BE2C (cell line): ENCODE measurements at regions not wholly inside any gene's neighbourhood (a gene's known extent, or its start where the extent isn't known, plus 50 kb on each side); places are given as distances from the start of the nearest gene placed in this dataset.

Experiments used
- DNase-seq: peaks from one replicate; pipeline ENCODE4 v3.0.0-alpha.2; 2020
- H3K27me3 ChIP-seq: fragments of 250-450 bp; sonication (Bioruptor Pico); 2 replicates; pipeline ENCODE4 v1.5.1; 2020; ENCODE audit warnings: mild to moderate bottlenecking
- H3K36me3 ChIP-seq: fragments of 250-450 bp; sonication (Bioruptor Pico); 2 replicates; pipeline ENCODE4 v1.5.1; 2020; ENCODE audit warnings: mild to moderate bottlenecking
- H3K4me1 ChIP-seq: fragments of 250-450 bp; sonication (Bioruptor Pico); 2 replicates; pipeline ENCODE4 v1.5.1; 2020
- H3K4me3 ChIP-seq: 2 replicates; pipeline ENCODE4 v1.5.1; 2011; ENCODE audit warnings: low read depth, low read length
- H3K9me3 ChIP-seq: fragments of 250-450 bp; sonication (Bioruptor Pico); 2 replicates; pipeline ENCODE4 v1.5.1; 2020
- CTCF ChIP-seq: IDR thresholded peaks from 2 replicates; pipeline ENCODE4 v1.5.1; 2012; ENCODE audit warnings: mild to moderate bottlenecking, low read depth, low read length

- Histone ChIP-seq H3K4me3 (no peak overlapping the region), H3K4me1 (no peaks in the 10 kb centered on the region), H3K27me3 (no peaks in the 10 kb centered on the region), H3K9me3 (no peaks in the 10 kb centered on the region), H3K36me3 (no peaks in the 10 kb centered on the region)
- no peak for DNase-seq
- no peak for TF ChIP-seq CTCF
These were observed 149.2 kb upstream of the KCNK2 start for GRCh38 chr1:214933375-214933774.

- Histone ChIP-seq H3K27me3 (no peaks in the 10 kb centered on the region), H3K4me1 (no peaks in the 10 kb centered on the region), H3K4me3 (no peak overlapping the region), H3K9me3 (no peaks in the 10 kb centered on the region), H3K36me3 (no peaks in the 10 kb centered on the region)
- no peak for DNase-seq
- TF ChIP-seq CTCF, result no peak
These were observed 148.5 kb upstream of the KCNK2 start for GRCh38 chr1:214934045-214934444.

GRCh38 chr1:214935258-214935657, 147.3 kb upstream of the KCNK2 start:
- H3K9me3 ChIP-seq, result no peaks in the 10 kb centered on the region
- H3K4me1 ChIP-seq, result no peaks in the 10 kb centered on the region
- H3K4me3 ChIP-seq, result no peak overlapping the region
- no peak for TF ChIP-seq CTCF
- no peak for DNase-seq
- no peaks in the 10 kb centered on the region for H3K36me3 ChIP-seq
- H3K27me3 ChIP-seq, result no peaks in the 10 kb centered on the region

- TF ChIP-seq CTCF, result no peak
- no peaks in the 10 kb centered on the region for H3K9me3 ChIP-seq
- H3K4me1 ChIP-seq, result no peaks in the 10 kb centered on the region; the same call in 1 of the 2 replicates
- no peaks in the 10 kb centered on the region for H3K27me3 ChIP-seq
- no peak overlapping the region for H3K4me3 ChIP-seq
- DNase-seq, result no peak
- no peaks in the 10 kb centered on the region for H3K36me3 ChIP-seq
These were observed 143.4 kb upstream of the KCNK2 start for GRCh38 chr1:214939180-214939579.

- H3K4me1 ChIP-seq, result no peaks in the 10 kb centered on the region; the same call in 1 of the 2 replicates
- DNase-seq, result no peak
- H3K36me3 ChIP-seq, result no peaks in the 10 kb centered on the region
- TF ChIP-seq CTCF, result no peak
- H3K27me3 ChIP-seq, result no peaks in the 10 kb centered on the region
- H3K4me3 ChIP-seq, result no peak overlapping the region
- no peaks in the 10 kb centered on the region for H3K9me3 ChIP-seq
These were observed 141.5 kb upstream of the KCNK2 start for GRCh38 chr1:214941061-214941460.

GRCh38 chr1:214943054-214943453, 139.5 kb upstream of the KCNK2 start:
- no peaks in the 10 kb centered on the region for H3K36me3 ChIP-seq
- H3K4me3 ChIP-seq, result no peak overlapping the region
- H3K27me3 ChIP-seq, result no peaks in the 10 kb centered on the region
- no peak for DNase-seq
- no peaks in the 10 kb centered on the region for H3K9me3 ChIP-seq
- no peak for TF ChIP-seq CTCF
- H3K4me1 ChIP-seq, result no peaks in the 10 kb centered on the region; the same call in 1 of the 2 replicates
